Skeletal muscle cell (primary cell): ENCODE measurements at regions not wholly inside any gene's neighbourhood (a gene's known extent, or its start where the extent isn't known, plus 50 kb on each side); places are given as distances from the start of the nearest gene placed in this dataset.

Source experiments
- DNase-seq: peaks from one replicate; pipeline ENCODE4 v3.0.0-alpha.2; 2010; ENCODE audit warnings: low read depth
- H3K4me3 ChIP-seq: 2 replicates; pipeline ENCODE4 v1.5.1; 2011; ENCODE audit warnings: low read depth, mild to moderate bottlenecking, control low read depth, low read length, moderate library complexity

DNA sequence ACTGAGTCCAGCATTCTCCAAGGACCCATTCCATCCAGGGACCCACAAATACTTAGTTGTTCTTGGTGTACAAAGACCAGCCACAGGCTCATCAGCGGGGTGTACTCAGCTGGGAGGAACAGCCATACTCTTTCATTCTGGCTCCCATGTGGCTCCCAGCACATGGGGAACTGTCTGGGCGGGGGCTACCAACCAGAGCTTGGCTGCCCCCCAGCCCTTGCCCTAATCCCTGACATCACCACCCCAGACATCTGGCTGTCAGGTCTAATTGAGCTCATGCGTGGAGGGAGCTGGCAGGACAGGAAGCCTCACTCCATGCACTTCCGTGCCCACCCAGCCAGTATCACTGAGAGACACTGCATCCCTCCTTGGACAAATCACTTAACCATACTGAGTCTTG is 283.6 kb downstream of the DYSF start:
- no peak for DNase-seq
- H3K4me3 ChIP-seq, result no peak overlapping the region

DNA sequence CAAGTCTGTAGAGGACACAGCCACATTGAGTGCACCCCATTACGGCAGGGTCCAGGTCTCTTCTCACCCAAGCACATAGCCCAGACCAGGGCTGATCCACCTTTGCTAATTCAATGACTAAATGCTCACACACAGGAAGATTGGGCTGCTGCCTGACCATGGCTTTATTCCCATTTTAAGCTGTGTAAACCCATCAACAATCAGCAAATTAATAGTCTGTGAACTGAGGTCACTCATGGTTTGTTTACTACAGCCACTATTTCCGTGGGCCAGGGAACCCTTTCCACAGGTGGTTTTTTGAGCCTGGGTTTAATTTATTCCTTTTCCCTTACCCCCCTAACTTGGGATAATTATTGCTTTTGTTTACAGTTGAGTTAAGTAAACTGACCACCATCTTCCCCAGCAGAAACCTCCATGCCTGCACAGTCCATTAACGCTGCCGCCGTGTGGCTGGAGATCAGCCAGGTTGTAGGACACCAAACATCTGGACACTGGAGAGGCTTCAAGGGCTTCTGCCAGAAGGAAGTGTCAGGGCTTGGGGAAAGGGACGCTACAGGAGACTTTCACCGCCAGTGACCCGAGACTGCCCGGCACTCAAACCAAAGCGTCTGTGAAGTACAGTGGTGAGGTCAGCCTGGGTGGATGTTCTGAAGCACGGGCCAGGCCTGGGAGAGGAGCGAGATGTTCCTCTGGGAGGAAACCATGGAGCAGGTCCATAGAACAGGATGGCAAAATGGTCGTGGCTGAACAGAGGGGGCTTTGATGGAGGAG is 282.9 kb downstream of the DYSF start:
- DNase-seq, result no peak
- no peak overlapping the region for H3K4me3 ChIP-seq
